OCI-LY3 (cell line): ENCODE measurements at regions not wholly inside any gene's neighbourhood (a gene's known extent, or its start where the extent isn't known, plus 50 kb on each side); places are given as distances from the start of the nearest gene placed in this dataset.

Experiments used
- H2AFZ ChIP-seq: fragments of 200-600, 300-600 bp; shearing (Covaris generic); 2 replicates; pipeline ENCODE4 v1.6.0; 2014; ENCODE audit warnings: antibody characterized with exemption, low read depth, low read length
- H3K27ac ChIP-seq: fragments of 200-600, 300-600 bp; sonication (generic); 2 replicates; pipeline ENCODE4 v1.5.1; 2014; ENCODE audit warnings: mild to moderate bottlenecking, low read length, moderate library complexity, mixed read lengths
- H3K27me3 ChIP-seq: fragments of 200-600, 300-600 bp; sonication (generic); 2 replicates; pipeline ENCODE4 v1.6.1; 2014; ENCODE audit warnings: low read depth, low read length, mixed read lengths
- H3K36me3 ChIP-seq: fragments of 200-600, 300-600 bp; sonication (generic); replicated peaks from 2 replicates; pipeline ENCODE3; 2014; ENCODE audit warnings: low read depth, low read length, mixed read lengths
- H3K4me1 ChIP-seq: fragments of 300-600, 200-600 bp; sonication (generic); 2 replicates; pipeline ENCODE4 v1.6.1; 2014; ENCODE audit warnings: low read length, mixed read lengths
- H3K4me2 ChIP-seq: fragments of 200-600, 300-600 bp; sonication (generic); 2 replicates; pipeline ENCODE4 v1.6.1; 2014; ENCODE audit warnings: low read length, mixed read lengths
- H3K4me3 ChIP-seq: fragments of 300-600, 200-600 bp; sonication (generic); 2 replicates; pipeline ENCODE4 v1.5.1; 2014; ENCODE audit warnings: antibody characterized with exemption, mild to moderate bottlenecking, low read length, moderate library complexity
- H3K79me2 ChIP-seq: fragments of 300-600, 200-600 bp; shearing (Covaris generic); 2 replicates; pipeline ENCODE4 v1.6.1; 2014; ENCODE audit warnings: mild to moderate bottlenecking, low read length, mixed read lengths
- H3K9ac ChIP-seq: fragments of 300-600, 200-600 bp; shearing (Covaris generic); 2 replicates; pipeline ENCODE4 v1.6.0; 2014; ENCODE audit warnings: mild to moderate bottlenecking, low read length, moderate library complexity
- H3K9me3 ChIP-seq: fragments of 200-600, 300-600 bp; shearing (Covaris generic); 2 replicates; pipeline ENCODE4 v1.6.1; 2014; ENCODE audit warnings: low read length, mixed read lengths; ENCODE audit not compliant: insufficient read depth
- H4K20me1 ChIP-seq: fragments of 200-600, 300-600 bp; sonication (generic); 2 replicates; pipeline ENCODE4 v1.6.1; 2016; ENCODE audit warnings: low read length, mixed read lengths; ENCODE audit not compliant: insufficient read depth
- CTCF ChIP-seq: fragments of 200-600, 300-600 bp; sonication (generic); IDR thresholded peaks from 2 replicates; pipeline ENCODE4 v1.5.1; 2014; ENCODE audit warnings: antibody characterized with exemption, low read length, low read depth
- EZH2phosphoT487 ChIP-seq: fragments of 200-600 bp; shearing (Covaris generic); IDR thresholded peaks from 2 replicates; pipeline ENCODE4 v1.6.1; 2018; ENCODE audit warnings: antibody characterized with exemption, mixed run types, low read depth

GRCh38 chr14:85959063-85959462 lies 429.1 kb downstream of the FLRT2 start:
- Histone ChIP-seq H3K36me3 (no peaks in the 10 kb centered on the region), H3K9ac (no peak overlapping the region), H3K4me1 (no peaks in the 10 kb centered on the region), H4K20me1 (no peaks in the 10 kb centered on the region), H2AFZ (no peak overlapping the region), H3K27ac (no peak overlapping the region), H3K4me2 (no peak overlapping the region), H3K9me3 (no peaks in the 10 kb centered on the region), H3K27me3 (no peaks in the 10 kb centered on the region), H3K4me3 (no peak overlapping the region), H3K79me2 (no peaks in the 10 kb centered on the region)
- TF ChIP-seq CTCF: no peak
- TF ChIP-seq EZH2phosphoT487: no peak

DNA sequence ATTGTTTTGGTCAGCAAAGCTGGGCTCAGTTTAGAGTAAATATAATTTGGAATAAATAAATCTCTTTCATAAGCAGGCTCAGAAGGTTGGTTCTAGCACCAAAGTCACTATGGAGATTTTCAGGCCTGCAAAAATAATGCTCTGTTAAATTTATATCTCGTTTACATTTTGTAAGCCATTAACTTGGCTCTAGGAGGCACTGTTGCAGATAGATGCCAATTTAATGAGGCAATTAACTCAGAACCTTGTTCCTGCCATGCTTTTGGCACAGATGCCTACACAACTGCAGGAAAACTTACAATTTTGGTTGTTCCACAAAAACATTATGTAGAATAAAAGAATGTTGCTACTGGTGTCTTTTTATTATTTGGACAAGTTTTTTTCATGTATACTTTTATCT lies 428.1 kb downstream of the FLRT2 start:
- Histone ChIP-seq H3K9ac (no peak overlapping the region), H3K4me2 (no peak overlapping the region), H3K36me3 (no peaks in the 10 kb centered on the region), H3K27ac (no peak overlapping the region), H3K9me3 (no peaks in the 10 kb centered on the region), H3K4me1 (0 out of 2 replicates have a peak, but pooled peaks cover under 1% of the 10 kb centered on the region), H3K27me3 (no peaks in the 10 kb centered on the region), H3K79me2 (no peaks in the 10 kb centered on the region), H4K20me1 (no peaks in the 10 kb centered on the region), H3K4me3 (no peak overlapping the region), H2AFZ (no peak overlapping the region)
- TF ChIP-seq CTCF (peak; percentile 9; the same call in 1 of the 2 replicates), EZH2phosphoT487 (no peak)

DNA sequence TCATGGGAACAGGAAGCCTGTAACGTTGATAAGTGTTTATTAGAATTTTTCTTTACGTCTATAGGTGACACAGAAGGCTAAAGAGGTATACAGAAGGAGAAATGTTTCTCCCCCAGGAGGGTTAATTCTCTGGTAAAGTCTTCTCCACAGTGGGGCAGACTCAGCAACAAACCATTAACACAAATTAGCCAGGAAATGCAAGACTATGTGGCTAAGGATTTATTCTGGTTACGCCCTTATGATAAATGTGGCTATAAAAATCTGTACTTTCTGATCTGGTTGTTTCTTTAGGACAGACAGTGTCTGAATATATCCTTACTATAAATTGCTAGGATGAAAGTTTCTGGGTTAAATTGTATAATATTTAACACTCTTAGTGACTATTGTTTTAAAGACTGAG lies 423.3 kb downstream of the FLRT2 start:
- no peak overlapping the region for H3K27ac ChIP-seq
- H3K4me3 ChIP-seq: no peak overlapping the region
- no peaks in the 10 kb centered on the region for H4K20me1 ChIP-seq
- H3K9ac ChIP-seq: no peak overlapping the region
- H3K27me3 ChIP-seq: no peaks in the 10 kb centered on the region
- H3K4me1 ChIP-seq: peaks cover 10% of the 10 kb centered on the region
- H3K36me3 ChIP-seq: no peaks in the 10 kb centered on the region
- H3K9me3 ChIP-seq: no peaks in the 10 kb centered on the region
- H2AFZ ChIP-seq: no peak overlapping the region
- H3K79me2 ChIP-seq: no peaks in the 10 kb centered on the region
- H3K4me2 ChIP-seq: no peak overlapping the region
- no peak for TF ChIP-seq CTCF
- TF ChIP-seq EZH2phosphoT487: no peak

DNA sequence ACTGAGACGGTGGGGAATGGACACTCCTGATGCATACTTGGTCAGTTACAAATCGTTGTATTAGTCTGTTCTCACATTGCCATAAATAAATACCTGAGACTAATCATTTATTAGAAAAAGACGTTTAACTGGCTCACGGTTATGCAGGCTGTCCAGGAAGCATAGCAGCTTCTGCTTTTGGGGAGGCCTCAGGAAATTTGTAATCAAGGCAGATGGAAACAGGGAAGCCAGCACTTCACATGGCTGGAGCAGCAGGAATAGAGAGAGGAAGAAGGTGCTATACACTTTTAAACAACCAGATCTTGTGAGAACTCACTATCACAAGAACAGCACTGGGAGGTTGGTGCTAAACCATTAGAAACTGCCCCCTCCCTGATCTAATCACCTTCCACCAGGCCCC lies 418.2 kb downstream of the FLRT2 start:
- Histone ChIP-seq H3K9ac (no peak overlapping the region), H3K9me3 (no peaks in the 10 kb centered on the region), H3K4me3 (no peak overlapping the region), H3K36me3 (no peaks in the 10 kb centered on the region), H3K27me3 (no peaks in the 10 kb centered on the region), H3K27ac (no peak overlapping the region), H4K20me1 (no peaks in the 10 kb centered on the region), H3K4me1 (peaks cover 10% of the 10 kb centered on the region), H2AFZ (no peak overlapping the region), H3K4me2 (no peak overlapping the region), H3K79me2 (no peaks in the 10 kb centered on the region)
- TF ChIP-seq EZH2phosphoT487: no peak
- TF ChIP-seq CTCF: no peak
